GM18951 (cell line): ENCODE measurements at regions not wholly inside any gene's neighbourhood (a gene's known extent, or its start where the extent isn't known, plus 50 kb on each side); places are given as distances from the start of the nearest gene placed in this dataset.

Experiments used
- POLR2A ChIP-seq: IDR thresholded peaks from 4 replicates; pipeline ENCODE4 v1.6.1; 2011; ENCODE audit warnings: mild to moderate bottlenecking; ENCODE audit not compliant: insufficient read length, insufficient read depth; ENCODE audit errors: extremely low read depth
- in situ Hi-C: fragments of 300-500 bp; cut with MboI; formaldehyde crosslinking; loops from one replicate; pipeline ENCODE4 v1.12.0; 2022; ENCODE audit warnings: low sequenced_read_pairs, mixed read lengths, inconsistent platforms; ENCODE audit not compliant: unreplicated experiment

GRCh38 chr11:70505331-70505731 lies 107.0 kb downstream of the CTTN start:
- in situ Hi-C loops = no loop called here
- TF ChIP-seq POLR2A = no peak

- TF ChIP-seq POLR2A = no peak
- in situ Hi-C loops = no loop called here
Observed at GRCh38 chr11:70505761-70506657, 107.7 kb downstream of the CTTN start.

DNA sequence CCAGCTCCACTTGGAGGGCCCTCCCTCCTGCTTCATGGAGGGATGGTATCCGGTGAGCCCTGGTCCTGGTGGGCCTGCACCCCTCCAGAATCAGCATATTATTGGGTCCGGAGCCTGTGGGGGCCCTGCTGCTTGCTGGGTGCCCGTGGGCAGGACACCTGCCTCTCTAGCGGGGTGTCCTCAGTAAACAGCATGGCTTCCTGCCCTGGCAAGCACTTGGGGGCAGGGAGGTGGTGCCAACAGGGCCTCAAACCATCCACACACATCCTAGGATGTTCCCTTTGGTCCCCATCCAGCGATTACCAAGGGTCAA lies 108.3 kb downstream of the CTTN start:
- in situ Hi-C loops = no loop called here
- no peak for TF ChIP-seq POLR2A

GRCh38 chr11:70506986-70507385 lies 108.7 kb downstream of the CTTN start:
- TF ChIP-seq POLR2A = no peak
- in situ Hi-C loops = no loop called here

GRCh38 chr11:70507466-70508230 lies 109.3 kb downstream of the CTTN start:
- in situ Hi-C loops = no loop called here
- no peak for TF ChIP-seq POLR2A

GRCh38 chr11:70508231-70508480 lies 109.8 kb downstream of the CTTN start:
- no peak for TF ChIP-seq POLR2A
- in situ Hi-C loops = no loop called here

- no peak for TF ChIP-seq POLR2A
- in situ Hi-C loops = no loop called here
Observed at GRCh38 chr11:70509476-70509875, 111.1 kb downstream of the CTTN start.

DNA sequence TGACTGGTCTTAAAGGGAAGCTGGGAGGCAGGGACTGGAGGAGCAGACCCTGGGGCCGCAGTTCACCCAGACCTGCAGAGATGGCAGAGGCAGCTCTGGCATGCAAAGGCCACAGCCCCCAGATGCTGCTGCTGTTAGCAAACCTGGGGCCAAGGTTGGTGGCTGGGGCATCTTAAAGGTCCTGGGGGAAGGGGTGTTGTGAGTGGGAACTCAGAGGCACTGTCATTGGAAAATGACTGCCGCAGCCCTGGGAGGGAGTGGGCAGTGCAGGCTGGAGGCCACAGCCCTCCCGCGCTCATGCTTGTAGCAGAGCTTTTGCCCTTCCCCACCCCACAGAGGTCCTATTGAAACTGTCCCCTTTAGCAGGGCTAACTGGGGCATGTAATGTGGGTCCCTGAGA lies 111.8 kb downstream of the CTTN start:
- TF ChIP-seq POLR2A = no peak
- in situ Hi-C loops = no loop called here

GRCh38 chr11:70510571-70510970 lies 112.2 kb downstream of the CTTN start:
- no peak for TF ChIP-seq POLR2A
- in situ Hi-C loops = no loop called here

DNA sequence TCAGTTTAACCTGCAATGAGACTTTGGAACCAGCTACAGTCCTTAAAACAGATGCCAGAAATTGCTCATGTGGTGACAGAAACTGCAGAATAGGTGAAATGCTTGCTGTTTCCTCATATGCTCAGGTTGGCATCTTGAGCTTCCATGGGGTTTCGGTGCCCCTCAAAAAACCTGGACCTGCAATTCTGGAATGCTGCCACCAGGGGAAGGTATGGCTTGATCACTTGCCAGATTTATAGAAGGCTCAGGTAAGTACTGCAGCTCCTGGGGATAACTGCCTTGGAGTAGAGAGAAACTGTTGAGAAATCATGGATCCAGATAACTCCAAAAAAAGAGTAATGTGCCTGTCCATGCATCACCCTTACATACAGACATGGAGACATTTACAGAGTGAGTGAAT lies 113.0 kb downstream of the CTTN start:
- in situ Hi-C loops = no loop called here
- no peak for TF ChIP-seq POLR2A

GRCh38 chr11:70512716-70513115 lies 114.4 kb downstream of the CTTN start:
- in situ Hi-C loops = no loop called here
- TF ChIP-seq POLR2A = no peak

DNA sequence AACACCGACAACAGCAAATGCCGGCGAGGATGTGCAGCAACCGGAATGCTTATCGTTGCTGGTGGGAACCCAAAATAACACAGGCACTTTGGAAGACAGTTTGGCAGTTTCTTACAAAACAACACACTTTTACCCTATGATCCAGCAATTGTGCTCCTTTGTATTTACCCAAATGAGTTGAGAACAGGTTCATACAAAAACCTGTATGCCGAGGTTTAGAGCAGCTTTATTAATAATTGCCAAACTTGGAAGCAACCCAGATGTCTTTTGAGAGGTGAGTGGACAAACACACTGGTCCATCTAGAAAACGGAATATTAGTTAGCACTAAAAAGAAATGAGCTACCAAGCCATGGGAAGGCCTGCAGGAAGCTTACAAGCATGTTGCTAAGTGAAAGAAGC lies 118.9 kb downstream of the CTTN start:
- in situ Hi-C loops = no loop called here
- no peak for TF ChIP-seq POLR2A

GRCh38 chr11:70517988-70518907 lies 119.9 kb downstream of the CTTN start:
- in situ Hi-C loops = no loop called here
- no peak for TF ChIP-seq POLR2A
